ENCODE measurements at regions not wholly inside any gene's neighbourhood (a gene's known extent, or its start where the extent isn't known, plus 50 kb on each side); places are given as distances from the start of the nearest gene placed in this dataset.

DNA sequence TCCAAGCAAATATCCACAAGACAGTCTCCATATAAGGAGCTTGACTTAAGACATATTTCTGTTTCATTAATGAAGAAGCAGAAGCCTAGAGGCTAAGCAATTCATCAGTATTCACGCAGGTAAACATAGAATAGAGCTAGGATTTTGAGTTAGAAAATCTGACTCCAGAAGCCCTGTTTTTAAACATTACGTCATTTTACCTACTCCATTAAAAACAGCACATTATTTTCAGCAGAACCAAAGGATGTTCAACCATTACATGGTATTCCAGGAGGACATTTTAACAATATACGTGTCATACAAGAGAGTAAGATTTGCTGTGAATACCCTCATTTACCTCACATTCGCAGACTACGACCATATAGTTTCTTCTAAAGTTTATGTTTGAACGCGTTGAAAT is 403.3 kb upstream of the TRAM1L1 start:
- no peaks in the 10 kb centered on the region for H3K9me3 ChIP-seq
- no peaks in the 10 kb centered on the region for H3K4me1 ChIP-seq
- H3K27ac ChIP-seq, result no peak overlapping the region
- TF ChIP-seq KDM1A (IDR thresholded peaks at IDR 0.05; ENCODE audit: low read depth) (no peak), HOXB5 (CRISPR knock-in tag; IDR thresholded peaks at IDR 0.05) (no peak), ZC3H11A (IDR thresholded peaks at IDR 0.05) (no peak), HEYL (CRISPR knock-in tag; IDR thresholded peaks at IDR 0.05) (no peak), PBX3 (IDR thresholded peaks at IDR 0.05) (no peak), KDM5A (IDR thresholded peaks at IDR 0.05) (no peak), GATA3 (IDR thresholded peaks at IDR 0.05; ENCODE audit: borderline replicate concordance) (no peak), NPAS2 (CRISPR knock-in tag; IDR thresholded peaks at IDR 0.05; ENCODE audit: borderline replicate concordance) (no peak), EHMT2 (IDR thresholded peaks at IDR 0.05; ENCODE audit: low read depth) (no peak), FOSB (CRISPR knock-in tag; IDR thresholded peaks at IDR 0.05) (no peak), RFX5 (IDR thresholded peaks at IDR 0.05) (no peak), EP300 (IDR thresholded peaks at IDR 0.05) (no peak), BCL3 (IDR thresholded peaks at IDR 0.05) (no peak), RARB (CRISPR knock-in tag; IDR thresholded peaks at IDR 0.05) (no peak), TP53 (CRISPR knock-in tag; IDR thresholded peaks at IDR 0.05) (no peak)
- CTCF ChIA-PET, result no interaction called here
- POLR2A ChIA-PET, result no interaction called here
- ATAC-seq (no peak), DNase-seq (ENCODE audit: low read depth in 1 of 2, low spot score in 1 of 2) (no peak), FAIRE-seq (no peak)
- no peak overlapping the region for H3K4me3 ChIP-seq
- 46% methylated on average over 7 of the region's 7 CpGs for WGBS (ENCODE audit: missing lambda C conversion rate)
- no peak overlapping the region for H3K4me2 ChIP-seq

DNA sequence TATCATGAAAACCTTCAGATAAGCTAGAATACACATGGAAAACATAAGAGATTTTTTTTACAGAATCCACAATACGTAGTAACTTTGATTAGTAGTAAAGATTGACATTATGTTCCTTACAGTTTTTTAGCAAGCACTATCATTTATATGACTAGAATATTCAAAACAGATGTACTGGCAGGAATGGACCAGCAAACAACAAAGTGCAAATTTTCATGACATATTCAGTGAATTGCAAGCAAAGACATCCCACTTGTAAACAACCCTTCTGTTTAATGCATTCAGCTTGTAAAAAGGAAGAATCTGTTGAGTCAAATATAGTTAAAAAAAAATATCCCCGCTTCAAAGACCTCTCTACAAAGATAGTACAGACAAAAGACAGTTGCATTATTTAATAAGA is 403.7 kb upstream of the TRAM1L1 start:
- ChIA-PET CTCF (no interaction called here), POLR2A (no interaction called here)
- Histone ChIP-seq H3K4me3 (no peak overlapping the region), H3K4me2 (no peak overlapping the region), H3K27ac (no peak overlapping the region), H3K4me1 (no peaks in the 10 kb centered on the region), H3K9me3 (no peaks in the 10 kb centered on the region)
- DNase-seq (ENCODE audit: low read depth in 1 of 2, low spot score in 1 of 2), result no peak
- TF ChIP-seq CHD2 (IDR thresholded peaks at IDR 0.05; ENCODE audit: low read length, partially characterized antibody) (no peak), CBX8 (IDR thresholded peaks at IDR 0.05) (no peak)
- ATAC-seq, result no peak
- whole genome bisulfite sequencing (ENCODE audit: missing lambda C conversion rate), result 28% methylated on average over 2 of the region's 2 CpGs
- FAIRE-seq, result no peak

GRCh38 chr4:117491516-117491915 is 406.1 kb upstream of the TRAM1L1 start:
- no peak for FAIRE-seq
- H3K9me3 ChIP-seq, result no peaks in the 10 kb centered on the region
- CTCF ChIA-PET, result no interaction called here
- no peak for TF ChIP-seq CEBPB (IDR thresholded peaks at IDR 0.05)
- TF ChIP-seq ZNF302 (CRISPR knock-in tag; IDR thresholded peaks at IDR 0.05), result no peak
- TF ChIP-seq FOXS1 (CRISPR knock-in tag; IDR thresholded peaks at IDR 0.05), result no peak
- TF ChIP-seq HOXB5 (CRISPR knock-in tag; IDR thresholded peaks at IDR 0.05), result no peak
- TF ChIP-seq FOSB (CRISPR knock-in tag; IDR thresholded peaks at IDR 0.05), result no peak
- TF ChIP-seq RFX5 (IDR thresholded peaks at IDR 0.05), result no peak
- no peak for TF ChIP-seq JUN (IDR thresholded peaks at IDR 0.05)
- no peak for TF ChIP-seq ELK1 (IDR thresholded peaks at IDR 0.05; ENCODE audit: low read depth, low read length)
- no peak for TF ChIP-seq BHLHE40 (IDR thresholded peaks at IDR 0.05; ENCODE audit: low read depth, low read length)
- no peak for TF ChIP-seq HOXB13 (CRISPR knock-in tag; IDR thresholded peaks at IDR 0.05; ENCODE audit: low read depth)
- no peak for TF ChIP-seq EHMT2 (IDR thresholded peaks at IDR 0.05; ENCODE audit: low read depth)
- TF ChIP-seq EP300 (IDR thresholded peaks at IDR 0.05), result no peak
- TF ChIP-seq ZFP36 (IDR thresholded peaks at IDR 0.05; ENCODE audit: borderline replicate concordance, partially characterized antibody), result no peak
- TF ChIP-seq, protein P1, sequence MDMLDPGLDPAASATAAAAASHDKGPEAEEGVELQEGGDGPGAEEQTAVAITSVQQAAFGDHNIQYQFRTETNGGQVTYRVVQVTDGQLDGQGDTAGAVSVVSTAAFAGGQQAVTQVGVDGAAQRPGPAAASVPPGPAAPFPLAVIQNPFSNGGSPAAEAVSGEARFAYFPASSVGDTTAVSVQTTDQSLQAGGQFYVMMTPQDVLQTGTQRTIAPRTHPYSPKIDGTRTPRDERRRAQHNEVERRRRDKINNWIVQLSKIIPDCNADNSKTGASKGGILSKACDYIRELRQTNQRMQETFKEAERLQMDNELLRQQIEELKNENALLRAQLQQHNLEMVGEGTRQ (IDR thresholded peaks at IDR 0.05), result no peak
- no peak for TF ChIP-seq MAFK (IDR thresholded peaks at IDR 0.05; ENCODE audit: partially characterized antibody)
- no peak for TF ChIP-seq KDM1A (IDR thresholded peaks at IDR 0.05; ENCODE audit: low read depth)
- ATAC-seq, result no peak
- no peak for DNase-seq (ENCODE audit: low read depth in 1 of 2, low spot score in 1 of 2)
- H3K4me1 ChIP-seq, result no peaks in the 10 kb centered on the region
- H3K4me2 ChIP-seq, result no peak overlapping the region
- POLR2A ChIA-PET, result no interaction called here
- WGBS (ENCODE audit: missing lambda C conversion rate), result 25% methylated on average over 3 of the region's 3 CpGs
- H3K4me3 ChIP-seq, result no peak overlapping the region
- no peak overlapping the region for H3K27ac ChIP-seq

All from A549 (cell line).